ENCODE measurements at regions not wholly inside any gene's neighbourhood (a gene's known extent, or its start where the extent isn't known, plus 50 kb on each side); places are given as distances from the start of the nearest gene placed in this dataset.
A peak's percentile ranks its signal among the peaks of the same experiment; 100 is the strongest.

DNA sequence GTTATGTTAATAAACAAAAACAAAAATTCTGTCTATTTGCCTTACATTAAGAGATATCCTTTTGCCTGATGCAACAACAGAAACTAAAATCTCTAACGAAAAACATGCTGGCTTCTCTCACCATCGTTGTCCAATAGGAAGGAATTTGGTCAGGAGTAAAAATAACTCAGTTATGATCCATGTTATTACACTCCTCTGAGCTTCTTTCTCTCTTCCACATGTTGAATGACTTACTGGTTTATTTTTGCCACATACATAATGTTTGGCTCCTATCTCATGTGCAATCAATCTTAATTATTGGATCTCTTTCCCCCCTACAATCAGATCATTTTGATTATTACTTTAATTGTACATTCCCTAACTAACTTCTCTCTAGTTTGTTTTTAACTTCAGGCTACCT is 688.4 kb downstream of the USP25 start:
- peak overlapping the region; percentile 65 for H3K27ac ChIP-seq (ENCODE audit: low read depth, low read length)
- no peaks in the 10 kb centered on the region for H4K20me1 ChIP-seq (ENCODE audit: insufficient read depth, low read length)
- H3K27me3 ChIP-seq (ENCODE audit: insufficient read depth, low read length): no peaks in the 10 kb centered on the region
- peak; percentile 23 for DNase-seq (ENCODE audit: insufficient read length, low spot score, missing footprints)
- peak overlapping the region; percentile 76 for H2AFZ ChIP-seq (ENCODE audit: low read length)
- H3K4me1 ChIP-seq (ENCODE audit: insufficient read depth, low read length): peaks cover 26% of the 10 kb centered on the region
- H3K79me2 ChIP-seq (ENCODE audit: insufficient read depth, low read length): peaks cover 18% of the 10 kb centered on the region
- no peaks in the 10 kb centered on the region for H3K9me3 ChIP-seq (ENCODE audit: low read depth, low read length)
- H3K4me2 ChIP-seq (ENCODE audit: insufficient read depth, low read length): peak overlapping the region; percentile 88
- peak overlapping the region; percentile 41 for H3K4me3 ChIP-seq (ENCODE audit: insufficient read depth, low read length)
- no peaks in the 10 kb centered on the region for H3K36me3 ChIP-seq (ENCODE audit: insufficient read depth, low read length)
- TF ChIP-seq, protein P1, sequence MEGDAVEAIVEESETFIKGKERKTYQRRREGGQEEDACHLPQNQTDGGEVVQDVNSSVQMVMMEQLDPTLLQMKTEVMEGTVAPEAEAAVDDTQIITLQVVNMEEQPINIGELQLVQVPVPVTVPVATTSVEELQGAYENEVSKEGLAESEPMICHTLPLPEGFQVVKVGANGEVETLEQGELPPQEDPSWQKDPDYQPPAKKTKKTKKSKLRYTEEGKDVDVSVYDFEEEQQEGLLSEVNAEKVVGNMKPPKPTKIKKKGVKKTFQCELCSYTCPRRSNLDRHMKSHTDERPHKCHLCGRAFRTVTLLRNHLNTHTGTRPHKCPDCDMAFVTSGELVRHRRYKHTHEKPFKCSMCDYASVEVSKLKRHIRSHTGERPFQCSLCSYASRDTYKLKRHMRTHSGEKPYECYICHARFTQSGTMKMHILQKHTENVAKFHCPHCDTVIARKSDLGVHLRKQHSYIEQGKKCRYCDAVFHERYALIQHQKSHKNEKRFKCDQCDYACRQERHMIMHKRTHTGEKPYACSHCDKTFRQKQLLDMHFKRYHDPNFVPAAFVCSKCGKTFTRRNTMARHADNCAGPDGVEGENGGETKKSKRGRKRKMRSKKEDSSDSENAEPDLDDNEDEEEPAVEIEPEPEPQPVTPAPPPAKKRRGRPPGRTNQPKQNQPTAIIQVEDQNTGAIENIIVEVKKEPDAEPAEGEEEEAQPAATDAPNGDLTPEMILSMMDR (IDR thresholded peaks at IDR 0.05; ENCODE audit: extremely low read depth, low read depth, low read length): no peak

DNA sequence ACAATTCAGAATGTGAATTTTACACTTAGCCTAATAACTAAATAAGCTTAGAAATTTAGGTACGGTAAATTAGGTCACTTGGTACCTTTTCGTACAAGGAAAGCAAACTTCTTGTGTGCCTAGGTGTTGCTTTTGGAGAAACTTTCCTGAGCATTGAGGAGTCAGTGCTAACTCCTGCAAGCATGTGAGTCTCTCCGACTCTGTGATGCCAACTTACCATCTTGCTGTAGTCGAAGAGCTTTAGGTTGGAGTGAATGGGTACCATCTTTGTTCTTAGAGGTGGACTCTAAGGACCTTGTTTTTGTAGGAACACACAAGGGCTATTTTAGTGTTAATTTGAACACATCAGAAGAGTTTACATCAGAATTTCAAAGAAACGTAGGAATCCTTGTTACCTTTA is 688.9 kb downstream of the USP25 start:
- Histone ChIP-seq H3K36me3 (ENCODE audit: insufficient read depth, low read length) (no peaks in the 10 kb centered on the region), H3K79me2 (ENCODE audit: insufficient read depth, low read length) (peaks cover 18% of the 10 kb centered on the region), H3K4me1 (ENCODE audit: insufficient read depth, low read length) (peaks cover 28% of the 10 kb centered on the region), H3K27ac (ENCODE audit: low read depth, low read length) (peak overlapping the region; percentile 65), H3K9me3 (ENCODE audit: low read depth, low read length) (no peaks in the 10 kb centered on the region), H3K27me3 (ENCODE audit: insufficient read depth, low read length) (no peaks in the 10 kb centered on the region), H2AFZ (ENCODE audit: low read length) (peak overlapping the region; percentile 76), H3K4me3 (ENCODE audit: insufficient read depth, low read length) (no peak overlapping the region), H3K4me2 (ENCODE audit: insufficient read depth, low read length) (peak overlapping the region; percentile 88), H4K20me1 (ENCODE audit: insufficient read depth, low read length) (no peaks in the 10 kb centered on the region)
- TF ChIP-seq, protein P1 (IDR thresholded peaks at IDR 0.05; ENCODE audit: extremely low read depth, low read depth, low read length): no peak
- DNase-seq (ENCODE audit: insufficient read length, low spot score, missing footprints): no peak

DNA sequence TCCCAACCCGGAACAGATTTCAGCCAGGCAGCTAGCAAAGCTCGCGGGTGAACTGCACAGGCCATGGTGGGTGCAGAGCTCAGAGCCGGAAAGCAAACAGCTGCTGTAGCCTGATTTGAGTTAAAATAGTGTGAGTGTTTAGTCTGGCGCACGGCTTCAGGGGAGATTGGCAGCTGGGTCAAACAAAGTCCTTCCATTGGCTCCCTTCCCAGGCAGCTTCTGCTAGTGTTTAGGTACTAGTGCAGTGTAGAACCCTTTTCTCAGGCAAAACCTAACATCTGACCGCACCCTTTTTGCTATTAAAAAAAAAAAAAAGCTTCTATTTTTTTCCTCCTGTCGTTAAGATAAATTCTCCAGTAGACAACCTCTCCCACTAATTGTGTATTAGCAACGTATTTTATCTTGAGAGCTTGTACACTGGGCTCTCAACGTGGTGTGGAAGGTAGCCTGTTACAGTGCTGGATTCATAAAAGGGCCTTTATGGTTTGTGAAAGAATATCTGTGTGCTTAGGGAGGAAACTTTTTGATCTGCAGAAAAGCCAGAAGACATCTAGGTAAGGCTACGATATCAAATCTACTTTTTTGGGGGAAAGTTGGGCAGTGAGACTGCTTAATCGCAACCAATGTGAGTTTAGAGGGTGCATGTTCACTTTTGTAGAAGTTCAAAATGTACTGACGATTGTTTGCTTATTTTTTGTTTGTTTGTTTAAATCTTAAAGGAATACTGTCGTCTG is 689.6 kb downstream of the USP25 start:
- TF ChIP-seq, protein P1 (IDR thresholded peaks at IDR 0.05; ENCODE audit: extremely low read depth, low read depth, low read length): no peak
- Histone ChIP-seq H3K4me1 (ENCODE audit: insufficient read depth, low read length) (peaks cover 31% of the 10 kb centered on the region), H3K4me2 (ENCODE audit: insufficient read depth, low read length) (peak overlapping the region; percentile 88), H3K36me3 (ENCODE audit: insufficient read depth, low read length) (no peaks in the 10 kb centered on the region), H2AFZ (ENCODE audit: low read length) (peak overlapping the region; percentile 76), H3K4me3 (ENCODE audit: insufficient read depth, low read length) (peak overlapping the region; percentile 59), H3K27me3 (ENCODE audit: insufficient read depth, low read length) (no peaks in the 10 kb centered on the region), H3K79me2 (ENCODE audit: insufficient read depth, low read length) (peaks cover 18% of the 10 kb centered on the region), H3K27ac (ENCODE audit: low read depth, low read length) (peak overlapping the region; percentile 65), H4K20me1 (ENCODE audit: insufficient read depth, low read length) (no peaks in the 10 kb centered on the region), H3K9me3 (ENCODE audit: low read depth, low read length) (no peaks in the 10 kb centered on the region)
- peak; percentile 53 for DNase-seq (ENCODE audit: insufficient read length, low spot score, missing footprints)

DNA sequence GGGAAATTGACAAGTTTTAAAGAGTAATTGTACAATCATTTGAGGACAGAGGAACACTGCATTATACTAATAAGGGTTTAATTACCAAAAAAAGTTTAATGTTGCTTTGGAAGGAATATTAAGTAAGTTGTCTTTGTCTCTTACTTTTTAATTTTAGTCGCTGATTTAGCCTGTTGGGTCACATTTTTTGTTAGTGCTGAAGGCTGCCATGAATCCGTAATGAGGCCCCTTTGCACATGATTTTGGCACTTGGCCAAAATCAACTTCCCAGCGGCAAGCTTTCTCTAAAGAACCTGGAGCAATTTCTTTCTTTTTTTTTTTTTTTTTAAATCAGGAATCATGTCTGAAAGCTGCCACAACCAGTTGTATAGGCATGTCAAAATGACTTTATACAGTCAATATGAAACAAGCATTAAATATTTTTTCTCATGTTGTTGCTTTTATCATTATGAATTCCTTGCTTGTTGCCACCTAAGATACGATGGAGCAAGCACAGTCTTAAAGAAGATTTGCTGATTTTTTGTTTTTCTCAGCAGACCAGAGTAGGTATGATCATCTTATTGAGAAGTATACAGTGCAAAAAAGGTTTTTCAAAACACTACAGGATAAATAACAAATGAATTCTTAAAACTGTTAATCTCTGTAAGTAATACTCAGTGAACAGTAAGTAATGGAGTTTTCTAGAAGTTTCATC is 690.4 kb downstream of the USP25 start:
- Histone ChIP-seq H3K4me2 (ENCODE audit: insufficient read depth, low read length) (peak overlapping the region; percentile 88), H3K4me3 (ENCODE audit: insufficient read depth, low read length) (peak overlapping the region; percentile 59), H3K4me1 (ENCODE audit: insufficient read depth, low read length) (peaks cover 35% of the 10 kb centered on the region), H3K36me3 (ENCODE audit: insufficient read depth, low read length) (no peaks in the 10 kb centered on the region), H3K27ac (ENCODE audit: low read depth, low read length) (peak overlapping the region; percentile 65), H4K20me1 (ENCODE audit: insufficient read depth, low read length) (no peaks in the 10 kb centered on the region), H3K27me3 (ENCODE audit: insufficient read depth, low read length) (no peaks in the 10 kb centered on the region), H3K9me3 (ENCODE audit: low read depth, low read length) (no peaks in the 10 kb centered on the region), H3K79me2 (ENCODE audit: insufficient read depth, low read length) (peaks cover 19% of the 10 kb centered on the region), H2AFZ (ENCODE audit: low read length) (no peak overlapping the region)
- no peak for DNase-seq (ENCODE audit: insufficient read length, low spot score, missing footprints)
- TF ChIP-seq, protein P1 (IDR thresholded peaks at IDR 0.05; ENCODE audit: extremely low read depth, low read depth, low read length): no peak
